AG08395 (cell line): ENCODE measurements at regions not wholly inside any gene's neighbourhood (a gene's known extent, or its start where the extent isn't known, plus 50 kb on each side); places are given as distances from the start of the nearest gene placed in this dataset.
"Not testable (repeated sequence)": the region's sequence is repeated elsewhere in the genome, so short reads cannot be mapped to it uniquely, and the experiment has no call there.

Experiments used
- DNase-seq: peaks from one replicate; pipeline ENCODE4 v3.0.0; 2012; ENCODE audit warnings: mixed read lengths, low spot score

DNA sequence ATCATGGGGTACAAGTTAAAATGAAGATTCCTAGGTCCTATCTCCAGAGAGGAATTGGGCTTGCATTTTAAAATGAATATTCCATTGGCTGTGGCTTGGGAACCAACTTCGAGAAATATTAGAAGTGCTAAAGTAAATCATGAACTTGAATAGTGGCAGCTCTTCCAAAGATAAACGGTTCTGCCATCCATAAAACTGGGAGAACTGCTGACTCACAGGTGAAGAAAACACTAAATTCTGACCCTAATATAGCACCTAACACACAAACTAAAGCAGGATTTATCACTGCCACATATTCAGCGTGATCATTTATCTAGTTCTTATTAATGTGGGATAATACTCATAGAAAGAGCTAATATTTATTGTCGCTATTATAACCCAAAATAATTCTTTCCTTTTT, 508.1 kb upstream of the ID4 start:
- no peak for DNase-seq

- no peak for DNase-seq
Observed at GRCh38 chr6:19331089-19331488, 506.1 kb upstream of the ID4 start.

- DNase-seq: no peak
Observed at GRCh38 chr6:19332806-19333460, 504.2 kb upstream of the ID4 start.

GRCh38 chr6:19333936-19334335, 503.2 kb upstream of the ID4 start:
- no peak for DNase-seq

GRCh38 chr6:19336579-19336978, 500.6 kb upstream of the ID4 start:
- DNase-seq: no peak

DNA sequence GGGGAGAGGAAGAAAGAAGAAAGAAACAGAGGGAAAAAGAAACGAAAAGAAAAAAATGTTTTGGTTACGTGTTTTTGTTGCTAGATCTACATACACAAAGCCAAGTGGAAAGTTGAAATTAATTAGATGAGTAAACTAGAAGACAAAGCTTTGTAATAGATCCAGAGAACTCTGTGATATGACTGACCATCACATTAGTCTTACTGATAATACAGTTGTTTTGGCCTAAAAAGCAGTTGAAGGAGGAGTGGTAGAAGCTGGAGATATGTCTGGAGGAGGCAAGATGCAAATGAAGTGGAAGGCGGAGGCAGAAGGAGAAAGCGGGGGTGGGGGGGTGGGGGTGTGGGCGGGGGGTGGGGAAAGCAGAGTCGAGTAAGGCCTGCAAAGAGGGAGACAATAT, 500.1 kb upstream of the ID4 start:
- no peak for DNase-seq

DNA sequence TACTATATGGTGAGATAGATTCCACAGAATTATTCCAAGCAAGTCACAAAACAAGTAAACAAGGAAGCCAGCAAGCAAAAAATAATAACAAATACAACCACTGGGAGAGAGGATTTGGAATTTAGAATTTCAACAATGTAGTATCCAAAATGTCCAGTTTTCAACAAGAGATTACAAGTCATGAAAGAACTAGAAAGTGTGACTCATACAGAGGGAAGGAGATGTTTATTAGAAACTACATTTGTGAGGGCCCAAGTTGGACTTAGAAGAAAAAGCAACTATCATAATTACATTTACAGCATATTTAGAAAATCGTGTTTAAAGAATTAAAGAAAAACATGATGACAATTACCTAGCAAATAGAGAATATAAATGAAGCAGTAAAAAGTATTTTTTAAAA, 494.6 kb upstream of the ID4 start:
- no peak for DNase-seq

DNA sequence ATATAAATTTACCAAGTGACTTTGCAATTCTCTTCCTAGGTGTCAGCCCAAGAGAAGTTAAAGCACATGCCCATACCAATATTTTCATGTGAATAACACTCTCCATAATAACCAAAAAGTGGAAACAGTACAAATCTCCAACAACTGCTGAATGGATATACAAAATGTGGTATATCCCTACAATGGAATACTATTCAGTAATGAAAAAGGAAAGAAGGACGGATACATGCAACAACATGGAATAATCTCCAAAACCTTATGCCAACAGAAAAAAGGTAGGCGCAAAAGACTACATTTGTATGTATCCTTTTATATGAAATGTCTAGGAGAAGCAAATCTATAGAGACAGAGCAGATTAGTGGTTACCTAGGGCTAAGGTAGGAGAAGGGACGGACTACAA, 487.7 kb upstream of the ID4 start:
- no peak for DNase-seq

DNA sequence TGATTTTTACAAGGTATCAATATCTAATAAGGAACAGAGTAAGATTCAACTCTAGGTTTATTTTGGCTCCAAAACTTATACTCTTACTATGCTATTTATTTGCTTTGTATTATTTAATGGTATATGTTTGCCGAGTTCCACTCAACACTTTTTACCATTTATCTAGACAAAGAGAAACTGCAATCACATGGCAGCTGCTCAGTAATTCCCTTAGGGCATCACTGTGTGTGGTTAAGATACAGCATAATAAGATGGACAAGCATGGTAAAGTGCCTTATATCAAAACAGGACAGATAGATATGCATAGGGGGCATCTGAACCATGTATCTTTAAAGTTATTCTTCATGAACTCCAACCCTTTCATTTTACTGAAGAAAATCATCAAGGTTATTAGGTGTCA, 483.0 kb upstream of the ID4 start:
- DNase-seq: no peak

- no peak for DNase-seq
Observed at GRCh38 chr6:19356692-19357091, 480.5 kb upstream of the ID4 start.

DNA sequence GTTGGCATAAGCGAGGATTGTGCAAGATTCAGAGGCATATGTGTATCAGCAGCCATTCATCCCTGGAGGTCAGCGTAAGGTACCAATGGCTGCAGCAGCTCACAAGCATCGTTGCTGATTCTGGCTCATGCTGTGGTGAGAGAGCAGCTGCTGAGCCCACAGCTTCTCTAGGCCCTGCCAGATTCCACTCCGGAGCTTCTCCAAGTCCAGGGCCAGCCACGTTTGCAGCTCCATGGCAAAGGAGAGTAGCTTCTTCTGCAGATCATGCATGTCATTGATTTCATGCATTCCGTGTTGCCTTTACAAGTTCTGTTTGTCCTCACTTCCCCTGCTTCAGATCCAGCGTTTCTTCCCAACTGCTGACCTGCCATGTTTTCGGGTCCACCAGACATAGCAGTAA, 474.8 kb upstream of the ID4 start:
- DNase-seq: no peak

DNA sequence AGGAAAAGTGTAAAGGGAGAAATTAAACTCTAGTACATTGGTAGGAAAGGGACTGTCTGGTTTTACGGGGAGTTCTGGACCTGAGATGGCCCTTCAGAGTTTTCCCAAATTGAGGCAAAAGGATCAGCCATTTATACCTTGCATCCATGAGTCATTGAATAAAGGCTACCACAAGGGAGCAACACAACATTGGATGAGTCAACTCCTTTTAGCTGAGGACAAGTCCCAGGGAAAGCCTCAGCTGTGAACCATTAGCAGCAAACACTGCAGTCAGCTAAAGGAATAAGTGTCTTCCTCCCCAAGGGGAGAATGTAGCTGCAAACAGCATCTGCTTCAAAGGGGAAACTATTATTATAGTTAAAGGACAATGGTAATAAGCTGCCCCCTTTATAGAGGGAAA, 468.7 kb upstream of the ID4 start:
- DNase-seq: peak; percentile 52

- no peak for DNase-seq
Observed at GRCh38 chr6:19369785-19370184, 467.4 kb upstream of the ID4 start.

DNA sequence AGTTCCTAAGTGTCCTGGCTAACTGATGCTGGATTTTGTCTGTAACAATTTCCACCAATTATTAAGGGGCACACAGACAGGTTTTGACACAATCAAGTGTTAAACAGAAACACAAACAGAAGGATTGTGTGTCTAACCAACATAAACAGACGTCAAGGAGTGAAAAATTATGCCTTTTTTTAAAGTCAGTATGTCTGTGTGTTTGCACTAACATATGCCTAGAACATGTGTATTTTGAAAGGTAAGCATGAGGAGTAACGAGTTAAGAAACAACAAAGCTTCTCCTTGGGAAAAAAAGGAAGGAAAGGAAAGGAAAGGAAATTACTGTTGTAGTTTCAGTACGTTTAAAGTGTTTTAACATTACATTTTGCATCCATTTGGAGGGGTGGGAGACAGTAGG, 466.3 kb upstream of the ID4 start:
- no peak for DNase-seq

- no peak for DNase-seq
Observed at GRCh38 chr6:19375613-19376012, 461.6 kb upstream of the ID4 start.

DNA sequence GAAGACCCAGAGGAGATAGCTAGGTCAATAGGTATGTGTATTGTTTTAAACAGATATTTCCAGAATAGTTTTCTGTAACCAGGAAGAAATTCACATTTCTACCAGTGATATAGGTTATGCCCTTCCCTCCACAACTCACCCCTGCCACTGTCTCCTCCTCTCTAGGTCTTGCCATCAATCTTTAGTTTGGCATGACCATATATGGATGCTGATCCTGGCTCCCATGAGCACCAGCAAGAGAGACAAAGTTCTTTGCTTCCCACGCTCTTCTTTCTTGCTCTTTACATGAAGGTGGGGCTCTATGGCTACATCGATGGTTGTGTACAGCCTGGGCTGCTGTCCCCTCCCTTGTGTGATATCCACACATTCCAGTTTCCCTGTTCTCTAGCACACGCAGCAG, 459.4 kb upstream of the ID4 start:
- DNase-seq: no peak

DNA sequence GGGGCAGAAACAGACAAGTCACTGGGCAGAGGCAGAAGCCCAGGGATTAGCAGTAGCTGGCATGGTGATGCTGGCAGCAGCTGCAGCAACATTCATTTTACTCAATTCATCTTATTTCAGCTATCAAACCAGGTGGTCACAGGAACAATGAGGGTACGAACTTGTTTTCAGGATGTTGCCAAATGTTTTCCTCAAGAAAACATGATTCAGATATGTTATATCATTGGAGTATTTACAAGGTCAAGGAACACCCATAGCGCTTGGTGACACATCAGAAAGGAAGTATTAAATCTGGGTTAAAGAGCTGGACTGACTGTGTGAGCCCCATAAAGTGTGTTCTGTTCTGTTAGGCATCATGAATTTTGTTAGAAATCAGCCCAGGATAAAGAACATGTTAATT, 456.9 kb upstream of the ID4 start:
- no peak for DNase-seq

GRCh38 chr6:19382676-19383075, 454.5 kb upstream of the ID4 start:
- DNase-seq: no peak

DNA sequence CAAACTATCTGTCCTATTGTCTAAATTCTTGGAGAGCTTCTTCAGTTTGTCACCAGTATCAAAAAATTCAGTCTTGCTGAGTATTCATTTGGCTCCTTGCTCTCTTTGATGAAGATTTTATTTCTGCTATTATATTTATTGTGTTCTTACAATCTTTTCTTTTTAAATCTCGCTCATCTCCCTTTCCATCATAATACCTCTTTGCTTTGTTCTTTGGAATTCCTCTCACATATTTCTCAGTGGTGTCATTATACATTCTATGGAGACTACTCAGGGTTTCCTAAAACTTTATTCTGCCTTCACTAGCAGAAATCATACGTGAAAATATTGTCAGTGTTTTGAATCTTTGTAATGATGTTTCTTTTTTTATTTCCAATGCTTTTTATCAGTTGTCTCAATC, 445.2 kb upstream of the ID4 start:
- DNase-seq: no peak

- no peak for DNase-seq
Observed at GRCh38 chr6:19394051-19394450, 443.1 kb upstream of the ID4 start.

DNA sequence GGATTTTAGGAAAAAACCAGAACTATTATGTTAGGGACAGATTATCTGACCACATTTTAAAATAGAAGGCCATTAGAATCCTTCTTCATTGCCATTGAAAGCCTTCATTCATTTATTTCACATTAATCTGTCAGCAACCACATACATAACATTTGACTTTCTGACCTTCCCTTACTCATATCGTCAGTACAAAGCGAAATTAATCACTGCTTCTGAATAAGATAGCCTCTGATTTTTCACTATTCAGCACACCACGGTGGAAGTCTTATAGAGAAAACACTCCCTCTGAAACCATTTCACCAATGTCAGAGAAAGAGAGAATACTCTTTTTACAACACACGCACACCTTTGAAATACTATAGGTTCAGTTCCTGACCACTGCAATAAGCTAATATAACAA, 442.5 kb upstream of the ID4 start:
- DNase-seq: no peak

GRCh38 chr6:19395316-19395715, 441.9 kb upstream of the ID4 start:
- no peak for DNase-seq

GRCh38 chr6:19399406-19399805, 437.8 kb upstream of the ID4 start:
- peak; percentile 10 for DNase-seq

- not testable (repeated sequence) for DNase-seq
Observed at GRCh38 chr6:19404884-19405283, 432.3 kb upstream of the ID4 start.

DNA sequence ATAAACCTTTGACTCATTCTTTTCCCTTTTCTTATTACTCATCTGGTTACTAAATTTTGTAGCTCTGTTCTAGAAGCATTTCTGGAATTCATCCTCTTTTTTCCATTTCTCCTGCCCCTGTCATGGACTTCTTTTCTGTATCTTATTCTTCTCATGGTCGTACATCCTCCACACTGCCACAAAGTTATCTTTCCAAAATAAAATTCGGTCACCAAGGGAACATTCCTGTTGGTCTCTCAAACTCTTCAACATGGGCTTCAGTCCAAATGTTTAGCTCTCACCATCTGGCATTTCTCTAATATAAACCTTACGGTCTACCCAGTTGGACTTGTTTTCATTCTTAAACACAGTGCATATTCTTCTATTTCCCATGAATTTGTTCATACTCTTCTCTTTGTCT, 428.8 kb upstream of the ID4 start:
- DNase-seq: no peak
